GM18511 (cell line): ENCODE measurements at regions not wholly inside any gene's neighbourhood (a gene's known extent, or its start where the extent isn't known, plus 50 kb on each side); places are given as distances from the start of the nearest gene placed in this dataset.
"Not testable (repeated sequence)": the region's sequence is repeated elsewhere in the genome, so short reads cannot be mapped to it uniquely, and the experiment has no call there.

Source experiments
- ATAC-seq: cut with Tn5 transposase; IDR thresholded peaks from one replicate; pipeline ENCODE4 v1.9.1; 2021; ENCODE audit warnings: mild to moderate bottlenecking, moderate library complexity; ENCODE audit not compliant: unreplicated experiment

- ATAC-seq: no peak
Observed at GRCh38 chrX:86887341-86887740, 630.3 kb upstream of the KLHL4 start.

DNA sequence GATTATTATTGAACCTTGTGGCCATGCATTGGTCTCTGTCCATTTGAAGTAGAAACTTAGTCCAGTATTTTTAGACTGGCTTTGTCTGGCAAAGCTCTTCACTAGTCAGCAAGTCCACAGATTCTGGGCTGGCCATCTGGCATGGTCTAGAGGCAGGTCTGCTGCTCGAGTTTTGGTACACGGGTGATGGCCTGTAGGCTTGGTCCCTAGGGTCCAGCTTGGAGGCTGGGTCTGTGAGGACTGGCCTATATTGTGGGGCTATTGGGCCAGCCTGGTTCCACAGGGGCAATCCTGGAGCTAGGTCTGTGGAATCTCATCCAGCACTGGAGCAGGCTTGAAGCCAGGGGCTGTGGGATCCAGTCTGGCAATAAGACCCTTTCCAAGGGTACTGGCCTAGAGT is 607.6 kb upstream of the KLHL4 start:
- no peak for ATAC-seq

DNA sequence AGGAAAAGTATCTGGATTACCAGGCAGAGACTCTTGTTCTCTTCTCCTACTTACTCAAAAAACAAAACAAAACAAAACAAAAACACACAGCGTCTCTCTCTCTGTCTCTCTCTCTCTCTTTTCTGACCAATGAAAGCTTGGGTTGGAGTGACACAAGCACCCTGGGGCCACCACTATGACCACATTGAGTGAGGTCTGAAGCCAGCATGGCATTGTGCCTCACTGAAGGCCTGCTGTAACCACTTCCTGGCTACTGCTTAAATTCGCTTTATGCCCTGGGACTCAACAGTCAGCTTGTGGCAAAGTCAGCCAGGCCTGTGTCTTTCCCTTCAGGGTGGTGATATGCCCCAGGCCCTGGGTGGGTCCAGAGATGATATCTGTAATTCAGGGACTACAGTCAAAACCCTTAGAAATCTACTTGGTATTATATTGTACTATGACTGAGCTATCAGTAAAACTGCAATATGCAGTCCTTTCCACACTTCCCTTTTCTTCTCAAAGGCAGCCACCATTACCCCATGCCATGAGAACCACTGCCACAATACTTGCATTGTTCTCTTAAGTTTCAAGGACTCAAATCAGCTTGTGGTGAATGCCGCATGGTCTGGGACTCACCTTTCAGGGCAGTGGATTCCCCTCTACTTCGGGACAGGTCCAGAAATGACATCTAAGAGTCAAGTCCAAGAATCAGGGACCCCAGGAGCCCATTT is 606.8 kb upstream of the KLHL4 start:
- ATAC-seq: no peak

GRCh38 chrX:86914569-86914968 is 603.0 kb upstream of the KLHL4 start:
- no peak for ATAC-seq

- no peak for ATAC-seq
Observed at GRCh38 chrX:86917959-86918358, 599.6 kb upstream of the KLHL4 start.

- no peak for ATAC-seq
Observed at GRCh38 chrX:86930419-86930818, 587.2 kb upstream of the KLHL4 start.

GRCh38 chrX:86935988-86936387 is 581.6 kb upstream of the KLHL4 start:
- no peak for ATAC-seq

DNA sequence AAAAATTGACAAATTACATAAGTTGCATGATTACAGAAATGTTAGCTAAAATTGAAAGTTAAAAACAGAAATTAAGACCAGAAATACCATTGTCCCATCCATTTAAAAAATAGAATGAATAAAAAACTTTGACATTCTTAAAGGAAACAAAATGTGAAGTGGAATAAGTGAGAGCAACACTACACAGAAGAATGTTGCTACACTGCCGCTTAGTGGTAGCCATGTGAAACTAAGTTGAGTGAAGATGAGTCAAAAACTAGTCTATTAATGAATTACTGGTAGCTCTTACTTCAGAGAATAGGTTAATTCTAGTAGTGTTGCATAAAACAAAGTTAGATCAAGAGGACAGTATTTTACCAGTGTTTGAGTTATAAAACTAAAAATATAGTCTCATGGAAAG is 571.0 kb upstream of the KLHL4 start:
- peak; percentile 92 for ATAC-seq

GRCh38 chrX:86964321-86964720 is 553.3 kb upstream of the KLHL4 start:
- ATAC-seq: no peak

- no peak for ATAC-seq
Observed at GRCh38 chrX:86981326-86981879, 536.2 kb upstream of the KLHL4 start.

GRCh38 chrX:86987351-86987750 is 530.3 kb upstream of the KLHL4 start:
- ATAC-seq: not testable (repeated sequence)

- no peak for ATAC-seq
Observed at GRCh38 chrX:87003031-87003430, 514.6 kb upstream of the KLHL4 start.

DNA sequence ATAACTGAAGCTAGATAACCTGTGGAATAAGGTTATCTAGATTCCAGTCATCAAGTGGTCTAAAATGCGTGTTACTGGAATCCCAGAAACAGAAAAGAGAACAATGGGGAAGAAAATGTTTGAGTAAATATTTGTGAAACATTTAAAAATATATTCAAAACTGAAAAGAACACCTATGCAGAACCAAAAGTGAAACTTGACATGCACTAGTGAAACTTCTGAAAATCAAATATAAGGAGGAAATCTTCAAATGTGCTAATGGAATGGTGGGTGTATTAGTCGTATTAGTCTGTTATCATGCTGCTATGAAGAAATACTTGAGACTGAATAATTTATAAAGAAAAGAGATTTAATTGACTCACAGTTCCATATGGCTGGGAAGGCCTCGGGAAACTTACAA is 512.4 kb upstream of the KLHL4 start:
- no peak for ATAC-seq

DNA sequence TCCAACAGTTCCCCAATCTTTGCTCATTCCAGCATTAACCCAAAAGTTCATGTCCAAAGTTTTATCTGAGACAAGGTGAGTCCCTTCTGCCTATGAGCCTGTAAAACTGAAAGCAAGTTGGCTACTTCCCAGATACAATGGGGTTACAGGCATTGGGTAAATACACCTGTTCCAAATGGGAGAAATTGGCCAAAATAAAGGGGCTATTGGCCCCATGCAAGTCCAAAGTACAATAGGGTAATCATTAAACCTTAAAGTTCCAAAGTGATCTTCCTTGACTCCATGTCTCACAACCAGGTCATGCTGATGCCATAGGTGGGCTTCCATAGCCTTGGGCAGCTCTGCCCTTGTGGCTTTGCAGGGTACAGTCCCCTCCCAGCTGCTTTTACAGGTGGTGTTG is 511.7 kb upstream of the KLHL4 start:
- ATAC-seq: no peak

DNA sequence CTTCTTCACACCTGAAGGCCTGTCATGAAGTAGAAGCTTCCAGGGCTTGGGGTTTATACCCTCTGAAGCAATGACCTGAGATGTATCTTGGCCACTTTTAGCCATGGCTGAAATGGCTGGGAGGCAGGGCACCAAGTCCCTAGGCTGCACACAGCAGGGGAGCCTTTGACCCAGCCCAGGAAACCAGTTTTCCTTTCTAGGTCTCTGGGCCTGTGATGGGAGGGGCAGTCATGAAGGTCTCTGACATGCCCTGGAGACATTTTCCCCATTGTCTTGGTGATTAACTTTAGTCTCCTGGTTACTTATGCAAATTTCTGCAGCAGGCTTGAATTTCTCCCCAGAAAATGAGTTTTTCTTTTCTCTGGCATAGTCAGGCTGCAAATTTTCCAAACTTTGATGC is 511.0 kb upstream of the KLHL4 start:
- no peak for ATAC-seq

DNA sequence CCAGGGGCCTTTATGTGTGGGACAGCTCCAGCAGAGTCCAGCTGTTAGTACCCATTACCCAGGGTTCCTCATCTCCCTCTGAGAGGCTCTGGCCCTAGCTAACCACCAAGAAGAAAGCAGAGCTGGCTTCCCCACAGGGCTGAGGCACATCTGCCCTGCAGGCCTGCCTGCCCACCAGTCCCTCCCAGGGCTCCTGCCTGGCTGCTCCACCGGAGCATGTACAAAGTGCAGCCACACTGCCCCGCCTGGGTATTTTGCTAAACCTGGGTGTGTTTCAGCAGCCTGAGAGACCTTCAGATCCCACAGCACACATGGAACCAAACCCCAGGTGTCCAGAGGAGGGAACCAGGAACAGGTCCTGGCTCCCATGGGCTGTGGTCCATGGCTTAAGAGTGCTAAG is 500.4 kb upstream of the KLHL4 start:
- ATAC-seq: no peak

DNA sequence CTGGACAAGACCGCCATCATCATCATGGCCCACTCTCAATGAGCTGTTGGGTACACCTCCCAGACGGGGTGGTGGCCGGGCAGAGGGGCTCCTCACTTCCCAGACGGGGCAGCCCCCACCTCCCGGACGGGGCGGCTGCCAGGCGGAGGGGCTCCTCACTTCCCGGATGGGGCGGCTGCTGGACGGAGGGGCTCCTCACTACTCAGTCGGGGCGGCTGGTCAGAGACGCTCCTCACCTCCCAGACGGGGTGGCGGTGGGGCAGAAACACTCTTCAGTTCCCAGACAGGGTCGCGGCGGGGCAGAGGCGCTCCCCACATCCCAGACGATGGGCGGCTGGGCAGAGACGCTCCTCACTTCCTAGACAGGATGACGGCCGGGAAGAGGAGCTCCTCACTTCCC is 484.5 kb upstream of the KLHL4 start:
- not testable (repeated sequence) for ATAC-seq

DNA sequence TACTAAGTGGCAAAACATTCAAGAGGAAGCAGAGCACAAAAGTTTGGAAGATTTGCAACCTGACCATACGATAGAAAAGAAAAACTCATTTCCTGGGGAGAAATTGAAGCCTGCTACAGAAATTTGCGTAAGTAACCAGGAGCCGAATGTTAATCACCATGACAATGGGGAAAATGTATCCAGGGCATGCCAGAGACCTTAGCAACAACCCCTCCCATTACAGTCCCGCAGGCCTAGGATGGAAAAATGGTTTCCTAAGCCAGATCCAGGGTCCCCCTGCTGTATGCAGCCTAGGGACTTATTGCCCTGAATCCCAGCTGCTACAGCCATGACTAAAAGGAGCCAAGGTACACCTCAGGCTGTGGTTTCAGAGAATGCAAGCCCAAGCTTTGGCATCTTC is 472.2 kb upstream of the KLHL4 start:
- no peak for ATAC-seq

GRCh38 chrX:87049567-87049966 is 468.0 kb upstream of the KLHL4 start:
- ATAC-seq: no peak

GRCh38 chrX:87063642-87064041 is 454.0 kb upstream of the KLHL4 start:
- ATAC-seq: no peak

GRCh38 chrX:87064502-87064901 is 453.1 kb upstream of the KLHL4 start:
- no peak for ATAC-seq

DNA sequence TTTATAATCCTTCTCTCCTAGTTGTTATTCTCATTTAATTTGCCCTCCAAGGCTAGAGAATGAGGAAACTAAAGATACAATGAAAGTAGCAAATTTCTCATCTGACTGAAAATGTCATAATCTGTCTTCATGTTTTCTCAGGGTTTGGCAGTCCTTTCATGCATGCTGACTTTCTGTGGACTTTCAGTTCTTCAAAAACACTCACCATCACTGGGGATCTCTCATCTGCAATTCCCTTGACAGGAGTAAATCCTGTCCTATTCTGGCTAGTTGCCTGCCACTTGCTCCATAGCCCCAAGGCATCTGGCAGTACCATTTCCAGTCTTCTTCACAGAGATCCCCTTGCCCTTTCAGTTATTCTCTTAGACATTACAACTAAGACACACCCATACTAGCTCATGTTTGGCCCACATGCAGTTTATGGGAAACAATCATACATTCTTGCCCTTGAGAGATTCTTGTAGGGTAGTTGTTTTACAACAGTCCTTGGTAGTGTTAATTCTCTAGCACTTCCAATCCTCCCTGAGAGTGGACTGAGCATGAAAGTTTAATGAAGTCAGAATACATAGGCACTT is 449.7 kb upstream of the KLHL4 start:
- ATAC-seq: no peak

DNA sequence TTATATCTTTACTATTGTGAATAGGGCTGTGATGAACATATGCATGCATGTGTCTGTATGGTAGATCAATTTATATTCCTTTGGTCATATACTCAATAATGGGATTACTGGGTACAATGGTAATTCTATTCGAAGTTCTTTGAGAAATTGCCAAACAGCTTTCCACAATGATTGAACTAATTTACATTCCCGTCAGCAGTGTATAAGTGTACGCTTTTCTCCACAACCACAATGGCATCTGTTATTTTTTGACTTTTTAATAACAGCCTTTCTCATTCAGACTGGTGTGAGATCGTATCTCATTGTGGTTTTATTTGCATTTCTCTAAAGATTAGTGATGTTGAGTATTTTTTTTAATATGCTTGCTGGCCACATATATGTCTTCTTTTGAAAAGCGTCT is 439.4 kb upstream of the KLHL4 start:
- no peak for ATAC-seq
